ENCODE measurements at regions not wholly inside any gene's neighbourhood (a gene's known extent, or its start where the extent isn't known, plus 50 kb on each side); places are given as distances from the start of the nearest gene placed in this dataset.

DNA sequence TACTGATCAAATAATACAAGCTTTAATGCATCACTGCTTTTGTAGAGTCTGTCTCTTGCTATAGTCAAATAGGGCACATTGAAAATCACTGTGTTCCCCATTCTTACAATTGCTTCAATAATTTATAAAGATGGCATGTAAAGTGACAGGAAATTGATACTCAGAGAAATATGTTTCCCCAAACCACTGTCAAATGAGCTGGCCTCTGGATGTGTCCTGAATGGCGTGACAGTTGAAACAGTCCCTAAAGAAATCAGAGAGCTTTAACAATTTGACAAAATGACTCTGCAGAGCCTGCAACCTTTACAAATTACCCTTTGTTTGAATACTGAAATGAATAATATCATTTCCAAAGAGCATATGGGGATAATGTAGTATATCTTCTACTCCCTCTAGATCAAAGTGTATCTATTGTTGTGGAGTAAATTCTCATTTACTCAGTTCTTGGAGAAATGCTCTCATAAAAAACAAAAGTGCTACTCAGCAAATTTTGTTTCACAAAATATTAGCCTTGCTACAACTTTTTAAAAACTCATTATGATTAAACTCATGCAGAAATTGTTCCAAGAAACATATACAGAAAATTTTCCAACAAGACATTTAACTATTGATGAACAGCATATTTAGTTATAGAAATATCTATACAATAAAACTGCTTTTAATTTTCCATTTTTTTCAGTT, 763.2 kb upstream of the SPRY2 start:
- TF ChIP-seq, protein P1, sequence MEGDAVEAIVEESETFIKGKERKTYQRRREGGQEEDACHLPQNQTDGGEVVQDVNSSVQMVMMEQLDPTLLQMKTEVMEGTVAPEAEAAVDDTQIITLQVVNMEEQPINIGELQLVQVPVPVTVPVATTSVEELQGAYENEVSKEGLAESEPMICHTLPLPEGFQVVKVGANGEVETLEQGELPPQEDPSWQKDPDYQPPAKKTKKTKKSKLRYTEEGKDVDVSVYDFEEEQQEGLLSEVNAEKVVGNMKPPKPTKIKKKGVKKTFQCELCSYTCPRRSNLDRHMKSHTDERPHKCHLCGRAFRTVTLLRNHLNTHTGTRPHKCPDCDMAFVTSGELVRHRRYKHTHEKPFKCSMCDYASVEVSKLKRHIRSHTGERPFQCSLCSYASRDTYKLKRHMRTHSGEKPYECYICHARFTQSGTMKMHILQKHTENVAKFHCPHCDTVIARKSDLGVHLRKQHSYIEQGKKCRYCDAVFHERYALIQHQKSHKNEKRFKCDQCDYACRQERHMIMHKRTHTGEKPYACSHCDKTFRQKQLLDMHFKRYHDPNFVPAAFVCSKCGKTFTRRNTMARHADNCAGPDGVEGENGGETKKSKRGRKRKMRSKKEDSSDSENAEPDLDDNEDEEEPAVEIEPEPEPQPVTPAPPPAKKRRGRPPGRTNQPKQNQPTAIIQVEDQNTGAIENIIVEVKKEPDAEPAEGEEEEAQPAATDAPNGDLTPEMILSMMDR (IDR thresholded peaks at IDR 0.05) = no peak
- TF ChIP-seq POLR2A (IDR thresholded peaks at IDR 0.05) = no peak
